Eye (tissue), 1 donor: ENCODE measurements at regions not wholly inside any gene's neighbourhood (a gene's known extent, or its start where the extent isn't known, plus 50 kb on each side); places are given as distances from the start of the nearest gene placed in this dataset.
"Not testable (repeated sequence)": the region's sequence is repeated elsewhere in the genome, so short reads cannot be mapped to it uniquely, and the experiment has no call there.

Source experiments
- DNase-seq: peaks from one replicate; pipeline ENCODE4 v3.0.0-alpha.2; 2015

DNA sequence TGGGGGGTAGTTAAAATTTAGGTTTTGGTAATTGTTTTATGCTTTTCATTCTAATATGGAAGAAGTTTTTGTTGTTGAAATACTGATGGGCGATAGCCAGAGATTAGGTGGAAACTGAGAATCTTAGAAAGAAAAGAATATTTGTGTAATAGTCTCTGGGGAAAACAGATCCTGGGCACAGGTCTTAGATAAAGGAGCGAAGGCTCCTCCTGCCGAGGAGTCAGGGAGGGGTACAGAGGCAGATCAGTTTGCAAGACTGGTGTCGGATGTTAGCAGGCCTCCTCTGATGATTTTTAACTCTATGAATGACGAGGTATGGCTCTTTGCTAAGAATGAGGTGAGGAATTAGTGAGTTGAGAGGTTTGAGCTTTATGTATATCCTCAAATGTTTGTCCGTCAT is 339.7 kb downstream of the HGF start:
- DNase-seq = no peak

GRCh38 chr7:81427461-81427860 is 342.4 kb downstream of the HGF start:
- no peak for DNase-seq

- no peak for DNase-seq
These were observed 349.2 kb downstream of the HGF start for GRCh38 chr7:81420526-81421226.

- DNase-seq = no peak
These were observed 350.1 kb downstream of the HGF start for GRCh38 chr7:81419731-81420130.

DNA sequence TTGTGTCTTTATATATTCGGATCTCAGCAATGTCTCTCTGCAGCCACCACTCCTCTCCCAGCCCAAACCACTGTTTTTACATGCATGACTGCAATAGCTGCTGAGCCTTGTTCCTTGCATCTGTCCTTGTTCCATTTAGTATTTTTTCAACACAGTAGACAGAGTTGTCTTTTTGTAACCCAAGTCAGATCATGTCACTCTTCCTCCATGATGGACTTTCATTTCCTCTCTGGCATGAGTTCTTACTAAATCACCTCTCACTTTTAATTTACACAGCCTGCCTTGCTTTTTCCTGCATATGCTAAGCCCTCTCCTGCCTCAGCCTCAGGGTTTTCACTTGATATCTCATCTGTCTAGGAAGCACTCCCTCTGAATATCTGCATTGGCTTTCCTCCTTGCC is 353.2 kb downstream of the HGF start:
- DNase-seq = no peak

DNA sequence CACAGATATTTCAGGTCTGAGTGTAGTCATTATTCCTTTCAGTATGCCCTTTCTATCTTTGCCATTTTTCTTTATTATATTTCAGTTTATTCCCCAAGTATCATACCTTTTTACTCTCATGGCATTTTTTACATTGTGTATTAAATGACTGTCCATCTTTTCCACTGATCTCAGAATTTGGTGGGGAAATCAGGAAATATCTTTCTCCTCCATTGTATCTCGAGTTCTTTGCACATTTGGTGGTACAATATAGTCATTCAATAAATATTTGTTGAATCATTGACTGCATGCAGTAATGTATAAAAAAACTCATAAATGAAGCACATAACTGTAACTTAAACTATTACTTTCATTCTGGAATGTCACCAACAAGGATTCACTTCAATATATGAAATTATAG is 354.7 kb downstream of the HGF start:
- no peak for DNase-seq

DNA sequence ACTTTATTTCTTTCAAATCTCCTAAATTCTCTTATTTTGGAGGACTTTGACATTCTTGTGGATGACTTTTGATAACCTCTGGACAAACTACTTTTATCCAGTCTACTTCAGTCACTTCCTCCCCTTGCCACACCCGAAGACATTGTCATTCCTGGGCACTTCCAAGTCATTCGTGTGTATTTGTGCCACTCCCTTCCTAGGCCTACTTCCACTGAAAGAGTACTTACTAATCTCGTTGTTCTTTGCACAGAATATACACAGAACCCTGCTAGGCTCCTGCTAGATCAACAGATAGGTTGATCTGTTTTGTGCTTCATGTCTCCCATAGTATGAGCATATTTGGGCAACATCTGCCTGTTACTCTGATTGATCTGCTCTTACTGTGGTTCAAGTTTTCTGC is 355.4 kb downstream of the HGF start:
- DNase-seq = no peak

GRCh38 chr7:81410471-81411117 is 359.3 kb downstream of the HGF start:
- no peak for DNase-seq

DNA sequence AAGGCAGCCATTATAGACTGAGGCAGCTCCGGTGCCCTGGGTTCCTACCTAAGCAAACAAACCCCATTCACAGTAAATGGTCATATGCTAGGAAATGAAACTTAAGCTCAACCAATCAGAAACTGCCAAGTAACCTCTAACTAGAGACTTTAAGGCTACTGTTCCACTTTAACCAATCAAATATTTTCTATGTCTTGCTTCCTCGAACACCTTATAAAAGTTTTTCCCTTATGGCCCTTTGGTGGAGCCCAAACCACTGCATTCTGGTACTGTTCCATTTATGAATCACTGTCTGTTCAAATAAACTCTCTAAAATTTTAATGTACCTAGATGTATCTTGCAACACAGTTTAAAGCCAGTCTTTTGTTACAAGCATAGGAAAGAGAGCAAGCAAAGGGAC is 361.1 kb downstream of the HGF start:
- DNase-seq = no peak

GRCh38 chr7:81407094-81407493 is 362.8 kb downstream of the HGF start:
- DNase-seq = no peak

DNA sequence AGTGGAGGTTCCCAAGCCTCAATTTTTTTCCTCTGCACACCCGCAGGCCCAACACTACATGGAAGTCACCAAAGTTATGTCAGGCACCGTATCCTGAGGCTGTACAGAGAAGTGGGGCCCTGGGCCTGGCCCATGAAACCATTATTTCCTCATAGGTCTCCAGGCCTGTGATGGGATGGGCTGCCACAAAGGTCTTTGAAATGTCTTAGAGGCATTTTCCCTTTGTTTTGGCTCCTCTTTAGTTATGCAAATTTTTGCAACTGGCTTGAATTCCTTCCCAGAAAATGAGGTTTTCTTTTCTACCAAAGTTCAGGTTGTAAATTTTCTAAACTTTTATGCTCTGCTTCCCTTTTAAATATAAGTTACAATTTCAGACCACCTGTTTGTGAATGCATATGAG is 365.2 kb downstream of the HGF start:
- DNase-seq = no peak

GRCh38 chr7:81402227-81402626 is 367.6 kb downstream of the HGF start:
- peak; percentile 25 for DNase-seq

GRCh38 chr7:81399471-81399870 is 370.4 kb downstream of the HGF start:
- no peak for DNase-seq

DNA sequence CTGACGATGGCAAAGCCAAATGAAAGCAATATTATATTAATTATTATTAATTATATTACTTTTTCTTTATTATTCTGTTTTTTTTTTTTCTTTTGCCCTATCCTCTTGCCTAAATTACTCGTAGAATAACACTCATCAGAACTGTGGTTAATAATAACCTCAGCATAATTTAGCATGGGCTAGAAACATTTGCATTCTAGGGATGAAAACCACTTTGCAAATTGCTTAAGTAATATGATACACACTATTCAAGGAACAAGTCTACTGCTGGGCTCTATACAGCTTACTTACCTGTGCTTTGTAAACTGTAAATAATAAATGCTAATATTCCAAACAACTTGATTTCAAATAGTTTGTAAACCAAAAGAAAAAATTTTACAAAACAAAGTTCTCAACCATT is 375.8 kb downstream of the HGF start:
- DNase-seq = no peak

GRCh38 chr7:81393018-81393417 is 376.8 kb downstream of the HGF start:
- DNase-seq = peak; percentile 7

DNA sequence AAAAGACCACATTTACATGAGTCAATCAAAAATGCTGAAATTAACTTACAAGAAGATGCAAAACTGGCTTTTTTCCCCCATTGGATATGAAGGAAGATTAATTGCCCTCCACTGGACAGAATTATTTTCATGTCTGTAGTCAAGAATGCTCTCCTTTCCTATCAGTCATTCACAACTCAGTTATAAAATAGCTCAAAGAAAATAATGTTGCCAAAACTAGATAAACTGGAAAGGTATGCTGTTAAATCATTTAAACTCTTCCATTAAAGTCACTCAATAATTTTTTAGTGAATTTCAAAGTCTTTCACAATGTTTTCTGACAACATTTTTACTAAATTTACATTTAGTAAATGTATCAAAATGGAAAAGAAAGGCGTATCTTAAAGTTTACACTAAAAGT is 384.5 kb downstream of the HGF start:
- DNase-seq = no peak

- DNase-seq = no peak
These were observed 386.0 kb downstream of the HGF start for GRCh38 chr7:81383846-81384245.

DNA sequence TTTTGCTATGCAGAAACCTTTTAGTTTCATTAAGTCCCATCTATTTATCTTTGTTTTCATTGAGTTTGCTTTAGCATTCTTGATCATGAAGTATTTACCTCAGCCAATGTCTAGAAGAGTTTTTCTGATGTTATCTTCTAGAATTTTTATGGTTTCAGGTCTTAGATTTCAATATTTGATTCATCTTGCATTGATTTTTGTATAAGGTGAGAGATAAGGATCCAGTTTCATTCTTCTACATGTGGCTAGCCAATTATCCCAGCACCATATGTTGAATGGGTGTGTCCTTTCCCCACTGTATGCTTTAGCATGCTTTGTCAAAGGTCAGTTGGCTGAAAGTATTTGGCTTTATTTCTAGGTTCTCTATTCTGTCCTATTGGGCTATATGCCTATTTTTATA is 395.2 kb downstream of the HGF start:
- DNase-seq = not testable (repeated sequence)

DNA sequence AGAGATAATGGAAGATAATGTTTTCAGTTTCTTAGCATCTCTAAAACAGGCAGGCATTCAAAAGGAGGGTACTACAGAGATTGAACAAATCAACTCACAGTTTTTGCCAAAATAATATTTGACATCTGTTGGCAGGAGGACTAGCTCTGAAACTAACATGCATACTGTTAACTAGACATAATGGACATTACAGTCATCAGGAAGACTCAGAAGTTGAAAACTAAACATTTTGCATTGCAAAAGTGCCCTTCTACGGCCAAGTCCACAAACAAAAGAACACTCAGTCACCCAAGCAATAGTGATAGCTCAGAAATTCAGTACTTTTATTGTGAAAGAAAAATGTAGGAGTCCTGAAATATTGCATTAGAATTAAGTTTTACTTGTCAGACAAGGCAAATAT is 399.0 kb downstream of the HGF start:
- no peak for DNase-seq

DNA sequence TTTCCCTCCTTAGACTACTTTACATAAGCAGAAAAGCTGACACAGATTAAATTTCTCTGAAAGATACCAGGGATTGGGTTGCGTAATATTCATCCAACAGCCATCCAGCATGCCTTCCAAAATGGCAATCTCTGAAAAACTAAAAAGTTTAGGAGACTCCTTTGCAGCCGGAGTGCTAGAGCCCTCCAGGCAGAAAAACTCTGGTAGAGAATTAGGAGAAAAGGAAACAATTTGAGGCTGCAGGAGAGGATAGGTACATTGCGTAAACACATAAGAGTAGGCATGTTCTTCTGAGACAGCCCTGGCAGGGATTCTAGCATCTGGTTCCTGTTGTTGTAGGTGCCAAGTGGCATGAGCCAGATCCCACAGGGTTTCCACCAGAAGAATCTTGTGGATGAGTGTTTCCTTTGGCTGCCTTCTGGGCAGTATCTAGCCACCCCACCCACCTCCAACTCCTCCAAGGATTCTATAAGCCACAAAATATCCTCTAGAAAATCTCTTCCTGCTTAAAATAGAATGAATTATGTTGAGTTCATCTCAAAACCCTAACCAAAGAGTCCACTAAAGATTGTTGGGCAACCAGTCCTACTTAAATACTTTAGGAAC is 402.4 kb downstream of the HGF start:
- peak; percentile 24 for DNase-seq

- DNase-seq = no peak
These were observed 403.3 kb downstream of the HGF start for GRCh38 chr7:81366546-81366945.

DNA sequence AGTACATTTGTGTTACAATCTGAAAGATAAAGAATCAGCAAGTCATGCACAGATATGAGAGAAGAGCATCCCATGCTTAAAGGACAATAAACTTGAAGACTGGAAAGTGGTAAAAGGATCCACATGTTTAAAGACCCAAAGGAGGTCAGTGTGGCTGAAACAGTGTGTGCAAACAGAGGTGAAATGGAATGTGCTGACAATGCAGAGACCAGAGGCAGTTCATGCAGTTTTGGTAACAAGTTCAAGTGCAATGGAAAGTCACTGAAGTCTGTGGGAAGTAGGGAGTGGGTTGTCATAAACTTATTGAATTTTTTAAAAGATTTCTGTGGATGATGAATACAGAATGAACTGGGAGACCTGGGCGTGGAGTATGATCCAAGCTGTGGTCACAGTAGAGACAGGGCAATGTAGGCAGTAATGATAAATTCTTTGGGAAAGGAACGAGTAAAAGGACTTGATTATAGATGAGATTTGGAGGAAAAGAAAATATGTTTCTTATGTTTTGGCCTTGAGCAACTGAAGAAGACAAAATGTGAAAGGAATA is 408.0 kb downstream of the HGF start:
- peak; percentile 15 for DNase-seq

GRCh38 chr7:81355911-81356310 is 413.9 kb downstream of the HGF start:
- DNase-seq = no peak

- no peak for DNase-seq
These were observed 420.8 kb downstream of the HGF start for GRCh38 chr7:81349044-81349443.
